SK-N-SH (cell line): ENCODE measurements at regions not wholly inside any gene's neighbourhood (a gene's known extent, or its start where the extent isn't known, plus 50 kb on each side); places are given as distances from the start of the nearest gene placed in this dataset.

Experiments used
- CTCF ChIA-PET: fragments of 300-600, 350-600 bp; formaldehyde crosslinking; extraction: SDS; loops from one replicate; lab custom pipeline; 2021; lab: Yijun Ruan, JAX
- POLR2A ChIA-PET: fragments of 350-600 bp; sonication (Branson Sonifier 250); formaldehyde crosslinking; extraction: SDS; loops from one replicate; lab custom pipeline; 2020; ENCODE audit warnings: antibody characterized with exemption, inconsistent platforms; lab: Yijun Ruan, JAX
- DNase-seq: peaks from one replicate; pipeline ENCODE4 v3.0.0; 2012
- H2AFZ ChIP-seq: fragments of 200-600 bp; sonication (generic); 2 replicates; pipeline ENCODE4 v1.8.1; 2016; ENCODE audit warnings: antibody characterized with exemption, mild to moderate bottlenecking, low read depth
- H3F3A ChIP-seq: fragments of 200-600 bp; sonication (generic); replicated peaks from 2 replicates; pipeline ENCODE3; 2016; ENCODE audit warnings: antibody characterized with exemption, mild to moderate bottlenecking; ENCODE audit not compliant: insufficient read depth
- H3K27ac ChIP-seq, 2 experiments: fragments of 200-500 bp in 1 of 2; fragments of 200-600 bp in 1 of 2; sonication (Bioruptor generic) in 1 of 2; sonication (generic), shearing (Covaris generic) in 1 of 2; 2 replicates each; pipeline versions ENCODE4 v1.5.1 to v1.6.1; 2014 to 2016; ENCODE audit warnings: low read depth in 2 of 2, inconsistent platforms in 1 of 2, low read length in 1 of 2, mild to moderate bottlenecking in 1 of 2, mixed read lengths in 1 of 2
- H3K27me3 ChIP-seq: fragments of 200-600 bp; sonication (generic), shearing (Covaris generic); 2 replicates; pipeline ENCODE4 v1.6.1; 2016; ENCODE audit warnings: mixed run types; ENCODE audit not compliant: insufficient read depth
- H3K36me3 ChIP-seq, 2 experiments: fragments of 200-500 bp in 1 of 2; fragments of 200-600 bp in 1 of 2; sonication (Bioruptor generic) in 1 of 2; sonication (generic) in 1 of 2; replicated peaks in 1 of 2; 2 replicates each; pipeline versions ENCODE3 to v1.5.1; 2014 to 2016; ENCODE audit warnings: low read length in 1 of 2, mild to moderate bottlenecking in 1 of 2; ENCODE audit not compliant: insufficient read depth in 2 of 2, control insufficient read depth in 1 of 2
- H3K4me1 ChIP-seq, 2 experiments: fragments of 200-500 bp in 1 of 2; fragments of 200-600 bp in 1 of 2; sonication (Bioruptor generic) in 1 of 2; sonication (generic), shearing (Covaris generic) in 1 of 2; 2 replicates each; pipeline versions ENCODE4 v1.5.1 to v1.6.1; 2014 to 2016; ENCODE audit warnings: low read depth in 1 of 2, low read length in 1 of 2, mixed run types in 1 of 2; ENCODE audit not compliant: insufficient read depth in 2 of 2, control insufficient read depth in 1 of 2
- H3K4me2 ChIP-seq: fragments of 200-600 bp; sonication (generic), shearing (Covaris generic); 2 replicates; pipeline ENCODE4 v1.6.1; 2017; ENCODE audit warnings: mixed run types
- H3K4me3 ChIP-seq, 2 experiments: fragments of 200-500 bp in 1 of 2; fragments of 200-600 bp in 1 of 2; sonication (Bioruptor generic) in 1 of 2; sonication (generic), shearing (Covaris generic) in 1 of 2; 2 replicates each; pipeline versions ENCODE4 v1.5.1 to v1.8.1; 2014 to 2016; ENCODE audit warnings: low read depth in 2 of 2, inconsistent platforms in 1 of 2, low read length in 1 of 2, mild to moderate bottlenecking in 1 of 2, mixed read lengths in 1 of 2, moderate library complexity in 1 of 2
- H3K79me2 ChIP-seq: fragments of 200-600 bp; sonication (generic); 2 replicates; pipeline ENCODE4 v1.8.1; 2017; ENCODE audit warnings: mild to moderate bottlenecking; ENCODE audit not compliant: insufficient read depth
- H3K9ac ChIP-seq: fragments of 200-600 bp; sonication (generic); 2 replicates; pipeline ENCODE4 v1.6.1; 2017; ENCODE audit warnings: mixed run types
- H3K9me2 ChIP-seq: fragments of 200-600 bp; sonication (generic); 2 replicates; pipeline ENCODE4 v1.6.1; 2017; ENCODE audit warnings: mixed run types
- H3K9me3 ChIP-seq: fragments of 200-600 bp; sonication (generic); 2 replicates; pipeline ENCODE4 v1.6.1; 2017; ENCODE audit warnings: mixed run types, mild to moderate bottlenecking, moderate library complexity
- H4K20me1 ChIP-seq: fragments of 200-600 bp; sonication (generic); 2 replicates; pipeline ENCODE4 v1.6.1; 2017; ENCODE audit warnings: mild to moderate bottlenecking, mixed run types; ENCODE audit not compliant: insufficient read depth
- CTCF ChIP-seq: fragments of 200-600 bp; sonication (generic); IDR thresholded peaks from 2 replicates; pipeline ENCODE4 v1.6.1; 2017; ENCODE audit warnings: antibody characterized with exemption, mild to moderate bottlenecking, moderate library complexity
- ELF1 ChIP-seq: IDR thresholded peaks from 2 replicates; pipeline ENCODE4 v1.4.0; 2012
- EP300 ChIP-seq, 2 experiments: IDR thresholded peaks; 2 replicates each; pipeline versions ENCODE4 v1.4.0 to v1.6.1; 2012; ENCODE audit warnings: borderline replicate concordance in 1 of 2, low read depth in 1 of 2, low read length in 1 of 2
- EZH2phosphoT487 ChIP-seq: fragments of 200-600 bp; sonication (generic); IDR thresholded peaks from 2 replicates; pipeline ENCODE4 v1.6.1; 2017; ENCODE audit warnings: low read depth, mixed run types, mild to moderate bottlenecking, antibody characterized with exemption, moderate library complexity, borderline replicate concordance
- GABPA ChIP-seq: IDR thresholded peaks from 2 replicates; pipeline ENCODE4 v1.4.0; 2012; ENCODE audit warnings: low read depth, mild to moderate bottlenecking
- MAX ChIP-seq: IDR thresholded peaks from 2 replicates; pipeline ENCODE4 v1.4.0; 2012; ENCODE audit warnings: low read depth
- RAD21 ChIP-seq: IDR thresholded peaks from 2 replicates; pipeline ENCODE4 v1.6.1; 2012; ENCODE audit warnings: mild to moderate bottlenecking, low read length
- RCOR1 ChIP-seq: fragments of 150-350 bp; IDR thresholded peaks from 2 replicates; pipeline ENCODE4 v1.6.1; 2017; ENCODE audit warnings: antibody characterized with exemption, low read length
- REST ChIP-seq: IDR thresholded peaks from 2 replicates; pipeline ENCODE4 v1.6.1; 2012; ENCODE audit warnings: mild to moderate bottlenecking, low read depth, low read length, moderate library complexity
- SIN3A ChIP-seq: IDR thresholded peaks from 2 replicates; pipeline ENCODE4 v1.6.1; 2012; ENCODE audit warnings: low read depth, mild to moderate bottlenecking, low read length, moderate library complexity, borderline replicate concordance
- SMC3 ChIP-seq: IDR thresholded peaks from 2 replicates; pipeline ENCODE4 v1.6.1; 2012; ENCODE audit warnings: low read depth, low read length, improper control_type of control experiment
- USF1 ChIP-seq: IDR thresholded peaks from 2 replicates; pipeline ENCODE4 v1.4.0; 2012; ENCODE audit warnings: low read depth, borderline replicate concordance
- USF2 ChIP-seq: fragments of 150-350 bp; IDR thresholded peaks from 2 replicates; pipeline ENCODE4 v1.6.1; 2017; ENCODE audit warnings: antibody characterized with exemption, low read length, low read depth, borderline replicate concordance
- ZBTB33 ChIP-seq: IDR thresholded peaks from 2 replicates; pipeline ENCODE4 v1.4.0; 2012; ENCODE audit warnings: low read depth, borderline replicate concordance
- WGBS: methylation state at CpG from one replicate; pipeline ENCODE4 v1.1.6; 2017; ENCODE audit warnings: low lambda C conversion rate; 5-methylcytosine and 5-hydroxymethylcytosine counted together

GRCh38 chr1:47680815-47681475 is 243.1 kb downstream of the FOXD2 start:
- Histone ChIP-seq H3K79me2 (no peaks in the 10 kb centered on the region), H3K4me1 (peaks cover 0 to 5% of the 10 kb centered on the region in 2 experiments; a peak in 1 of 4 replicates), H3F3A (no peaks in the 10 kb centered on the region), H3K36me3 (no peaks in the 10 kb centered on the region), H3K27ac (no peak overlapping the region), H4K20me1 (no peaks in the 10 kb centered on the region), H3K9me3 (no peaks in the 10 kb centered on the region), H3K4me3 (no peak overlapping the region), H3K9me2 (no peaks in the 10 kb centered on the region), H3K27me3 (0 out of 2 replicates have a peak, but pooled peaks cover 2% of the 10 kb centered on the region), H2AFZ (no peak overlapping the region), H3K9ac (no peak overlapping the region), H3K4me2 (no peak overlapping the region)
- DNase-seq, result no peak
- POLR2A ChIA-PET, result no interaction called here
- 49% methylated on average over 10 of the region's 10 CpGs for WGBS
- CTCF ChIA-PET, result interaction anchor here (0.6 to 1.9 kb wide), 4 partner anchors 34 to 248 kb away, joined by 3 to 5 read pairs (median 4); partner anchors contain the start of gene FOXD2
- TF ChIP-seq RCOR1, result no peak
- TF ChIP-seq GABPA, result no peak
- TF ChIP-seq USF2, result no peak
- no peak for TF ChIP-seq ELF1
- TF ChIP-seq MAX, result no peak
- TF ChIP-seq EP300 (IDR thresholded peaks at IDR 0.05; ENCODE audit: borderline replicate concordance in 1 of 2, low read depth in 1 of 2, low read length in 1 of 2), result no peak
- TF ChIP-seq EZH2phosphoT487, result no peak
- no peak for TF ChIP-seq REST
- no peak for TF ChIP-seq USF1
- no peak for TF ChIP-seq SIN3A
- TF ChIP-seq SMC3, result no peak
- no peak for TF ChIP-seq ZBTB33
- TF ChIP-seq CTCF, result no peak
- TF ChIP-seq RAD21, result no peak
